ENCODE measurements at regions not wholly inside any gene's neighbourhood (a gene's known extent, or its start where the extent isn't known, plus 50 kb on each side); places are given as distances from the start of the nearest gene placed in this dataset.

DNA sequence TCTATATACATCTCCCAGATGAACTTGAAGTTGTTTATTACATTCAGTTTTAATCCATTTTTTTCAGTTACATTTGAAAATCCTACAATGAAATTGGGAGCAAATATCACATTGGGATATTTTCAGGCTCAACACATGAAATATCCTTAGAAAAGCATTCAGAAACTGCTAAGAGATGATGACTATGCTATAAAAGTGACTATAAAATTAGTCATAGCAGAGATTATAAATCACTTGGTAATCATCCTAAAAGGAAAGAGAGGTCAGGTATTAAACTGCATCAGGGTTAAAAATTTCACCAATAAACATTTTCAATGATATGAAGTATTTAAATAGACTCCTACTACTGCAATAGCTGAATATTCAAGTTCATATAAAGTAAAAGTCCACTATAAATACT lies 987.7 kb downstream of the GRIK2 start:
- no peaks in the 10 kb centered on the region for H3K9me3 ChIP-seq
- DNase-seq (ENCODE audit: extremely low spot score), result no peak
- TF ChIP-seq, protein P1, sequence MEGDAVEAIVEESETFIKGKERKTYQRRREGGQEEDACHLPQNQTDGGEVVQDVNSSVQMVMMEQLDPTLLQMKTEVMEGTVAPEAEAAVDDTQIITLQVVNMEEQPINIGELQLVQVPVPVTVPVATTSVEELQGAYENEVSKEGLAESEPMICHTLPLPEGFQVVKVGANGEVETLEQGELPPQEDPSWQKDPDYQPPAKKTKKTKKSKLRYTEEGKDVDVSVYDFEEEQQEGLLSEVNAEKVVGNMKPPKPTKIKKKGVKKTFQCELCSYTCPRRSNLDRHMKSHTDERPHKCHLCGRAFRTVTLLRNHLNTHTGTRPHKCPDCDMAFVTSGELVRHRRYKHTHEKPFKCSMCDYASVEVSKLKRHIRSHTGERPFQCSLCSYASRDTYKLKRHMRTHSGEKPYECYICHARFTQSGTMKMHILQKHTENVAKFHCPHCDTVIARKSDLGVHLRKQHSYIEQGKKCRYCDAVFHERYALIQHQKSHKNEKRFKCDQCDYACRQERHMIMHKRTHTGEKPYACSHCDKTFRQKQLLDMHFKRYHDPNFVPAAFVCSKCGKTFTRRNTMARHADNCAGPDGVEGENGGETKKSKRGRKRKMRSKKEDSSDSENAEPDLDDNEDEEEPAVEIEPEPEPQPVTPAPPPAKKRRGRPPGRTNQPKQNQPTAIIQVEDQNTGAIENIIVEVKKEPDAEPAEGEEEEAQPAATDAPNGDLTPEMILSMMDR (IDR thresholded peaks at IDR 0.05), result no peak
- TF ChIP-seq POLR2A (IDR thresholded peaks at IDR 0.05; ENCODE audit: low read depth) (no peak), EP300 (IDR thresholded peaks at IDR 0.05) (no peak), POLR2AphosphoS5 (IDR thresholded peaks at IDR 0.05) (no peak)
- no peaks in the 10 kb centered on the region for H3K36me3 ChIP-seq
- H3K27ac ChIP-seq (replicated peaks in 1 of 4), result no peak overlapping the region
- intact Hi-C loops (cut with DNase I), result no loop called here
- no peak overlapping the region for H3K4me3 ChIP-seq
- no peaks in the 10 kb centered on the region for H3K4me1 ChIP-seq
- no peaks in the 10 kb centered on the region for H3K27me3 ChIP-seq

DNA sequence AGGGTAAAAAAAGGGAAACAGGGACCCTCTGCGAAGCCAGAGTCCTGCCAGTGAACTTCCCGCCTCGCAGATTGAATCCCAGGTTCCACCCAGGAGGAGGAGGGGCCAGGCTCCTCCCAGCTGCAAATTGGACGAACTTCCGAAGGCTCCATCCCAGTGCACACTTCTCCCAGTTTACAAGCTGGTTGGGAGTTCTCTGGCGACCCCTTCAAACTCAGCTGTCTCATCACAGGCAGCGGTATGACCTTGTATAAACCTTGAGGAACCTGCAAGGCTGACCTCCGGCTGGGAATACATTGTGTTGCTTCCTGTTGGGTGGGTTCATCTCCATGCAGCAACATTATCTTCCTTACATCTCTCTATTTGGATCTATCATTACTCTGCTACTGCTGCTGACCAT lies 962.7 kb downstream of the GRIK2 start:
- Histone ChIP-seq H3K27me3 (no peaks in the 10 kb centered on the region), H3K9me3 (no peaks in the 10 kb centered on the region), H3K4me3 (no peak overlapping the region), H3K4me1 (no peaks in the 10 kb centered on the region), H3K27ac (replicated peaks in 1 of 4) (no peak overlapping the region), H3K36me3 (no peaks in the 10 kb centered on the region)
- TF ChIP-seq EP300 (IDR thresholded peaks at IDR 0.05) (no peak), POLR2AphosphoS5 (IDR thresholded peaks at IDR 0.05) (no peak), POLR2A (IDR thresholded peaks at IDR 0.05; ENCODE audit: low read depth) (no peak)
- TF ChIP-seq, protein P1 (IDR thresholded peaks at IDR 0.05), result no peak
- intact Hi-C loops (cut with DNase I), result no loop called here
- WGBS, result 85% methylated on average over 8 of the region's 8 CpGs
- no peak for DNase-seq (ENCODE audit: extremely low spot score)

DNA sequence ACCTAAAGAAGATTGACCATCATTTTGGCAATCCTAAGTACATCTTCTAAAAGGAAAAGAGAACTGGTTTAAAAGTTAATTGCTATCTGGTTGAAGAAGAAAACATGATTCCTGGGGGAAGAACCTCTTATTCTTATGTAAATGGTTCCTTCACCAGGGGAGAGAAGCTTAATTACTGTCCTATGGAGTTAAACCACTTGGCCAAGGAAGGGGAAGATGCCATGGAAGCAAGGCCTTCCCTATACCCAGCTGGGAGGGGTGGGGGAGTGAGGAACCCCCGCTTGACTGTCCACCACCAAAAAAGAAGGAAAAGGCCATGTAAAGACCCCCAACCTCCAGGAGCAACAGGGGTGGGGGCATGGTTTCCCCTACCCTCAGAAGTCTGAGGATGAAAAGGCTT lies 962.1 kb downstream of the GRIK2 start:
- no peak overlapping the region for H3K4me3 ChIP-seq
- no peak for DNase-seq (ENCODE audit: extremely low spot score)
- H3K9me3 ChIP-seq, result no peaks in the 10 kb centered on the region
- no peak overlapping the region for H3K27ac ChIP-seq (replicated peaks in 1 of 4)
- H3K36me3 ChIP-seq, result no peaks in the 10 kb centered on the region
- intact Hi-C loops (cut with DNase I), result no loop called here
- H3K4me1 ChIP-seq, result no peaks in the 10 kb centered on the region
- WGBS, result 100% methylated on average over 1 of the region's 1 CpG
- H3K27me3 ChIP-seq, result no peaks in the 10 kb centered on the region
- no peak for TF ChIP-seq EP300 (IDR thresholded peaks at IDR 0.05)
- TF ChIP-seq, protein P1 (IDR thresholded peaks at IDR 0.05), result no peak
- no peak for TF ChIP-seq POLR2AphosphoS5 (IDR thresholded peaks at IDR 0.05)
- no peak for TF ChIP-seq POLR2A (IDR thresholded peaks at IDR 0.05; ENCODE audit: low read depth)

DNA sequence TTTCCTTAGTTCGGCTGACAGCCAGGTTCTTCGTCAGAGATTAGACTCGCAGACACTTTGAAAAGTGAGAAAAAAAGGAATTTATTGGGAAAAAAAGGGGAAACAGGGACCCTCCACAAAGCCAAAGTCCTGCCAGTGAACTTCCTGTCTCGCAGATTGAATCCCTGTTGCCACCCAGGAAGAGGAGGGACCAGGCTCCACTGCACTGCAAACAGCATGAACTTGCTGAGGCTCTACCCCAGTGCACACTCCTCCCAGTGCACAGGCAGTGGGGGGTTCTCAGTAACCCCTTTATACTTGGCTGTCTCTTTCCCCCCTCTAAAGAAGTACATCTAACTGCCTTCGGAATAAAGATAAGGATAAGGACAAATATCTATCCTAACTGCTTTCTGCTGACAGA lies 959.0 kb downstream of the GRIK2 start:
- H3K27me3 ChIP-seq, result no peaks in the 10 kb centered on the region
- DNase-seq (ENCODE audit: extremely low spot score), result no peak
- intact Hi-C loops (cut with DNase I), result no loop called here
- no peak overlapping the region for H3K4me3 ChIP-seq
- no peaks in the 10 kb centered on the region for H3K4me1 ChIP-seq
- TF ChIP-seq, protein P1 (IDR thresholded peaks at IDR 0.05), result no peak
- TF ChIP-seq POLR2A (IDR thresholded peaks at IDR 0.05; ENCODE audit: low read depth) (no peak), POLR2AphosphoS5 (IDR thresholded peaks at IDR 0.05) (no peak), EP300 (IDR thresholded peaks at IDR 0.05) (no peak)
- no peak overlapping the region for H3K27ac ChIP-seq (replicated peaks in 1 of 4)
- no peaks in the 10 kb centered on the region for H3K9me3 ChIP-seq
- no peaks in the 10 kb centered on the region for H3K36me3 ChIP-seq
- WGBS, result 84% methylated on average over 5 of the region's 5 CpGs

DNA sequence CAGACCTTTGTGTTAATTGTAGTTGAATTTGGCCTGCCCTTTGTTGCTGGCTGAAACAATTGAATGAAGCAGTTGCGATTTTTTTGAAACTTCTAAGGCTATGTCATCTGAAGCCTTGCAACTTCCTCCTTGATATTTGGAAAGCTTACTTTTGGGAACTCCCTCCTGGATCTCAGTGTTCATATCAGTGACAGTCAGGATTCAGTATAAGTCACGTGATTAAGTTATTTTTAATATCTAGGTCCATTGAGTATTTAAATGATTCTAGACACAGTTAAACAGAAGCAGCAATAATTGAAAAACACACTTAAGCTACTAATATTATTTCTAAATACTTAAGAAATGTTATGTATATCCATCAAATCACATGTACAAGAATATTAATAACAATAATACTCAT lies 951.3 kb downstream of the GRIK2 start:
- Histone ChIP-seq H3K9me3 (no peaks in the 10 kb centered on the region), H3K4me1 (no peaks in the 10 kb centered on the region), H3K36me3 (no peaks in the 10 kb centered on the region), H3K27me3 (no peaks in the 10 kb centered on the region), H3K27ac (replicated peaks in 1 of 4) (no peak overlapping the region), H3K4me3 (no peak overlapping the region)
- no peak for TF ChIP-seq POLR2AphosphoS5 (IDR thresholded peaks at IDR 0.05)
- no peak for TF ChIP-seq POLR2A (IDR thresholded peaks at IDR 0.05; ENCODE audit: low read depth)
- TF ChIP-seq, protein P1 (IDR thresholded peaks at IDR 0.05), result no peak
- no peak for TF ChIP-seq EP300 (IDR thresholded peaks at IDR 0.05)
- no peak for DNase-seq (ENCODE audit: extremely low spot score)
- 61% methylated on average over 2 of the region's 2 CpGs for WGBS
- intact Hi-C loops (cut with DNase I), result no loop called here

All from esophagus muscularis mucosa (tissue), 4 donors.